Neural cell (in vitro differentiated cells): ENCODE measurements at regions not wholly inside any gene's neighbourhood (a gene's known extent, or its start where the extent isn't known, plus 50 kb on each side); places are given as distances from the start of the nearest gene placed in this dataset.

Experiments
- CTCF ChIP-seq: fragments of 450-650 bp; IDR thresholded peaks from 2 replicates; pipeline ENCODE4 v1.5.1; 2014; ENCODE audit warnings: antibody characterized with exemption, mild to moderate bottlenecking, moderate library complexity; ENCODE audit not compliant: poor library complexity, severe bottlenecking
- RAD21 ChIP-seq: fragments of 450-650 bp; conservative IDR thresholded peaks from 2 replicates; pipeline ENCODE4 v1.6.1; 2014; ENCODE audit warnings: antibody characterized with exemption, mild to moderate bottlenecking, moderate library complexity
- TAF1 ChIP-seq: IDR thresholded peaks from 2 replicates; pipeline ENCODE4 v1.6.1; 2012; ENCODE audit warnings: low read depth

- TF ChIP-seq TAF1 (no peak), CTCF (no peak), RAD21 (no peak)
Observed at GRCh38 chr16:87216841-87217275, 100.3 kb downstream of the C16orf95 start.
